HepG2 (cell line): ENCODE measurements at regions not wholly inside any gene's neighbourhood (a gene's known extent, or its start where the extent isn't known, plus 50 kb on each side); places are given as distances from the start of the nearest gene placed in this dataset.

Experiments used
- ATAC-seq: fragments of 200-7000 bp; cut with Tn5 transposase; 3 replicates; pipeline ENCODE4 v1.9.1; 2020; ENCODE audit warnings: mild to moderate bottlenecking, moderate library complexity
- BruUV-seq: library from RNA; stranded (reverse); fragments of 400-500 nt; replicated peaks from 2 replicates; lab custom pipeline; 2021; lab: Mats Ljungman, UMichigan
- CTCF ChIA-PET: fragments of 300-600 bp; formaldehyde crosslinking; extraction: SDS; loops from one replicate; lab custom pipeline; 2021; ENCODE audit warnings: low total read pairs, inconsistent platforms, low intra/inter-chr PET ratio; lab: Yijun Ruan, JAX
- POLR2A ChIA-PET: fragments of 350-600 bp; sonication (Branson Sonifier 250); formaldehyde crosslinking; loops from one replicate; lab custom pipeline; 2020; ENCODE audit warnings: antibody characterized with exemption, inconsistent platforms; lab: Yijun Ruan, JAX
- DNase-seq: peaks from one replicate; pipeline ENCODE4 v3.0.0-alpha.2; 2015; ENCODE audit warnings: low spot score
- FAIRE-seq: peaks from 3 replicates; lab custom pipeline; 2011; peaks lifted over from hg19 to GRCh38; lab: Jason Lieb, UNC
- H2AFZ ChIP-seq: one replicate; pipeline ENCODE4 v1.6.1; 2011; ENCODE audit warnings: low read length, inconsistent platforms
- H3K27ac ChIP-seq: fragments of 300-600 bp; 3 replicates; pipeline ENCODE4 v1.8.0; 2011; ENCODE audit warnings: mixed run types, mild to moderate bottlenecking, mixed read lengths, low read length, inconsistent platforms; ENCODE audit not compliant: insufficient read depth; ENCODE audit errors: extremely low read length
- H3K27me3 ChIP-seq, 2 experiments: fragments of 200-600 bp in 1 of 2; 2 replicates in 1 of 2; 3 replicates in 1 of 2; pipeline versions ENCODE4 v1.6.0 to v1.8.0; 2011; ENCODE audit warnings: low read length in 2 of 2, mild to moderate bottlenecking in 2 of 2, moderate library complexity in 2 of 2, inconsistent platforms in 1 of 2; ENCODE audit not compliant: insufficient read depth in 2 of 2, control insufficient read depth in 1 of 2
- H3K36me3 ChIP-seq, 2 experiments: fragments of 200-600 bp in 1 of 2; replicated peaks in 1 of 2; 2 replicates in 1 of 2; 3 replicates in 1 of 2; pipeline versions ENCODE4 v1.5.1 to v1.8.0; 2011; ENCODE audit warnings: low read length in 2 of 2, inconsistent platforms in 1 of 2; ENCODE audit not compliant: insufficient read depth in 2 of 2, control insufficient read depth in 1 of 2
- H3K4me1 ChIP-seq: 2 replicates; pipeline ENCODE4 v1.5.1; 2012; ENCODE audit warnings: low read length, inconsistent platforms; ENCODE audit not compliant: insufficient read depth
- H3K4me2 ChIP-seq: 2 replicates; pipeline ENCODE4 v1.6.0; 2011; ENCODE audit warnings: low read depth, low read length, inconsistent platforms
- H3K4me3 ChIP-seq, 3 experiments: fragments of 200-600 bp in 1 of 3; sonication (generic), shearing (Covaris generic) in 1 of 3; replicated peaks in 1 of 3; 2 replicates each; pipeline ENCODE4 v1.5.1; 2011 to 2016; ENCODE audit warnings: low read length in 3 of 3, inconsistent platforms in 2 of 3, low read depth in 2 of 3, mild to moderate bottlenecking in 2 of 3, control low read depth in 1 of 3, mixed read lengths in 1 of 3; ENCODE audit not compliant: insufficient read depth in 1 of 3
- H3K79me2 ChIP-seq: one replicate; pipeline ENCODE4 v1.6.1; 2011; ENCODE audit warnings: low read length, inconsistent platforms; ENCODE audit not compliant: insufficient read depth
- H3K9ac ChIP-seq: 2 replicates; pipeline ENCODE4 v1.6.0; 2011; ENCODE audit warnings: mild to moderate bottlenecking, low read depth, low read length, inconsistent platforms; ENCODE audit not compliant: insufficient read depth
- H3K9me3 ChIP-seq: 2 replicates; pipeline ENCODE4 v1.5.1; 2012; ENCODE audit warnings: mild to moderate bottlenecking, low read length
- H4K20me1 ChIP-seq: 2 replicates; pipeline ENCODE4 v1.6.0; 2011; ENCODE audit warnings: inconsistent platforms, mild to moderate bottlenecking, low read length, moderate library complexity; ENCODE audit not compliant: insufficient read depth
- FOSL2 ChIP-seq: sonication (generic); formaldehyde crosslinking; IDR thresholded peaks from 2 replicates; pipeline ENCODE4 v1.4.0; 2020; ENCODE audit warnings: missing genetic modification reagents
- GLI4 ChIP-seq: sonication (generic); formaldehyde crosslinking; IDR thresholded peaks from 2 replicates; pipeline ENCODE4 v1.5.1; 2020; ENCODE audit warnings: missing genetic modification reagents, mild to moderate bottlenecking, moderate library complexity, borderline replicate concordance
- KLF12 ChIP-seq: sonication (generic); formaldehyde crosslinking; IDR thresholded peaks from 2 replicates; pipeline ENCODE4 v1.4.0; 2020; ENCODE audit warnings: missing genetic modification reagents, borderline replicate concordance
- MTA3 ChIP-seq: sonication (generic); formaldehyde crosslinking; IDR thresholded peaks from 2 replicates; pipeline ENCODE4 v1.4.0; 2020; ENCODE audit warnings: missing genetic modification reagents
- NFIC ChIP-seq: IDR thresholded peaks from 2 replicates; pipeline ENCODE4 v1.6.1; 2012; ENCODE audit warnings: mild to moderate bottlenecking, low read length, inconsistent platforms
- SALL1 ChIP-seq: sonication (generic); formaldehyde crosslinking; IDR thresholded peaks from 2 replicates; pipeline ENCODE4 v1.8.0; 2022; ENCODE audit warnings: mild to moderate bottlenecking, missing genetic modification reagents
- SIX1 ChIP-seq: sonication (generic); formaldehyde crosslinking; IDR thresholded peaks from 2 replicates; pipeline ENCODE4 v1.4.0; 2020; ENCODE audit warnings: missing genetic modification reagents, borderline replicate concordance
- SOX5 ChIP-seq: IDR thresholded peaks from 2 replicates; pipeline ENCODE4 v1.6.1; 2016; ENCODE audit warnings: borderline replicate concordance
- ZBTB37 ChIP-seq: sonication (generic); formaldehyde crosslinking; IDR thresholded peaks from 2 replicates; pipeline ENCODE4 v1.4.0; 2020; ENCODE audit warnings: mild to moderate bottlenecking, missing genetic modification reagents
- ZKSCAN8 ChIP-seq: IDR thresholded peaks from 2 replicates; pipeline ENCODE4 v1.6.1; 2016; ENCODE audit warnings: borderline replicate concordance, missing genetic modification reagents, missing compliant biosample characterization
- ZNF276 ChIP-seq: sonication (generic); formaldehyde crosslinking; IDR thresholded peaks from 2 replicates; pipeline ENCODE4 v1.4.0; 2020; ENCODE audit warnings: mild to moderate bottlenecking, low read depth, missing genetic modification reagents
- ZNF644 ChIP-seq: IDR thresholded peaks from 2 replicates; pipeline ENCODE4 v1.6.1; 2016; ENCODE audit warnings: low read depth
- ZNF660 ChIP-seq: sonication (generic); formaldehyde crosslinking; IDR thresholded peaks from 2 replicates; pipeline ENCODE4 v1.5.1; 2020; ENCODE audit warnings: mild to moderate bottlenecking, low read depth, missing genetic modification reagents, borderline replicate concordance
- WGBS: methylation state at CpG from one replicate; pipeline ENCODE4 v1.1.6; 2017; ENCODE audit warnings: low lambda C conversion rate; 5-methylcytosine and 5-hydroxymethylcytosine counted together
- in situ Hi-C: cut with HindIII; loops from 2 replicates; pipeline ENCODE4 v1.10.0; 2017; ENCODE audit warnings: low pct_unique_long_range_greater_than_20kb; ENCODE audit not compliant: extremely low pct_ligation_motif_present
- intact Hi-C: fragments of 100-400 bp; cut with micrococcal nuclease; formaldehyde crosslinking; loops from one replicate; pipeline ENCODE4 v1.10.0; 2022; ENCODE audit not compliant: unreplicated experiment

- Histone ChIP-seq H3K27ac (no peak overlapping the region), H3K4me1 (no peaks in the 10 kb centered on the region), H3K9me3 (no peaks in the 10 kb centered on the region), H3K9ac (no peak overlapping the region), H4K20me1 (no peaks in the 10 kb centered on the region), H3K79me2 (no peaks in the 10 kb centered on the region), H2AFZ (no peak overlapping the region), H3K4me3 (no peak overlapping the region), H3K27me3 (no peaks in the 10 kb centered on the region), H3K36me3 (no peaks in the 10 kb centered on the region), H3K4me2 (no peak overlapping the region)
- BruUV-seq = no TSS peak
- DNase-seq (peak; percentile 72), FAIRE-seq (no peak), ATAC-seq (peak; percentile 95)
- intact Hi-C loops (no loop called here), in situ Hi-C loops (no loop called here)
- TF ChIP-seq NFIC (0 out of 2 replicates have a peak, but pooled peaks have one; percentile 35), GLI4 (CRISPR knock-in tag) (no peak), SALL1 (CRISPR knock-in tag) (peak; percentile 35; the same call in 1 of the 2 replicates), FOSL2 (peak; percentile 89), ZNF660 (CRISPR knock-in tag) (no peak), SOX5 (CRISPR knock-in tag) (peak; percentile 12; the same call in 1 of the 2 replicates), ZNF644 (CRISPR knock-in tag) (no peak)
- WGBS = 25% methylated on average over 7 of the region's 9 CpGs
- ChIA-PET POLR2A (no interaction called here), CTCF (no interaction called here)
Measured at GRCh38 chr3:23685541-23686258, 120.1 kb upstream of the UBE2E1 start.

GRCh38 chr3:23686519-23686918 lies 119.2 kb upstream of the UBE2E1 start:
- DNase-seq (no peak), ATAC-seq (no peak), FAIRE-seq (no peak)
- ChIA-PET CTCF (no interaction called here), POLR2A (no interaction called here)
- in situ Hi-C loops = no loop called here
- H3K36me3 ChIP-seq = no peaks in the 10 kb centered on the region
- H4K20me1 ChIP-seq = no peaks in the 10 kb centered on the region
- no TSS peak for BruUV-seq
- no peak overlapping the region for H3K4me2 ChIP-seq
- WGBS = 60% methylated on average over 3 of the region's 3 CpGs
- intact Hi-C loops = no loop called here
- H3K27ac ChIP-seq = no peak overlapping the region
- H3K4me3 ChIP-seq = no peak overlapping the region
- H3K9ac ChIP-seq = no peak overlapping the region
- no peaks in the 10 kb centered on the region for H3K27me3 ChIP-seq
- no peaks in the 10 kb centered on the region for H3K79me2 ChIP-seq
- H3K4me1 ChIP-seq = no peaks in the 10 kb centered on the region
- TF ChIP-seq MTA3 = no peak
- no peak for TF ChIP-seq SIX1
- TF ChIP-seq ZBTB37 (CRISPR knock-in tag) = no peak
- TF ChIP-seq ZNF276 (CRISPR knock-in tag) = no peak
- TF ChIP-seq ZKSCAN8 = no peak
- TF ChIP-seq KLF12 = no peak
- no peaks in the 10 kb centered on the region for H3K9me3 ChIP-seq
- H2AFZ ChIP-seq = no peak overlapping the region
